Body of pancreas (tissue), 4 donors: ENCODE measurements at regions not wholly inside any gene's neighbourhood (a gene's known extent, or its start where the extent isn't known, plus 50 kb on each side); places are given as distances from the start of the nearest gene placed in this dataset.

Experiments used
- ATAC-seq: fragments of 150-250 bp; one replicate; pipeline ENCODE4 v1.9.1; 2016
- DNase-seq, 4 donors: peaks; one replicate each; pipeline ENCODE4 v3.0.0-alpha.2; 2019
- H3K27ac ChIP-seq, 4 donors: fragments of 200-600 bp; sonication (generic); 1 replicate in 3 of 4; 2 replicates in 1 of 4; pipeline versions ENCODE4 v1.5.1 to v1.6.1; 2016 to 2019; ENCODE audit warnings: mild to moderate bottlenecking in 1 of 4, mixed read lengths in 1 of 4, moderate library complexity in 1 of 4
- H3K27me3 ChIP-seq, 2 donors: fragments of 200-600 bp; sonication (generic); one replicate each; pipeline ENCODE4 v1.6.0; 2016; ENCODE audit warnings: mild to moderate bottlenecking in 1 of 2
- H3K36me3 ChIP-seq, 2 donors: fragments of 200-600 bp; sonication (generic); replicated peaks in 1 of 2; 2 replicates each; pipeline ENCODE4 v1.5.1; 2016; ENCODE audit warnings: low read depth in 2 of 2; ENCODE audit not compliant: insufficient read depth in 1 of 2
- H3K4me1 ChIP-seq: fragments of 200-600 bp; sonication (generic); one replicate; pipeline ENCODE4 v1.6.0; 2016
- H3K4me3 ChIP-seq, 2 donors: fragments of 200-600 bp; sonication (generic); 1 replicate in 1 of 2; 2 replicates in 1 of 2; pipeline ENCODE4 v1.5.1; 2016 to 2019
- H3K9me3 ChIP-seq, 3 donors: fragments of 200-600 bp; sonication (generic); 1 replicate in 2 of 3; 2 replicates in 1 of 3; pipeline ENCODE4 v1.5.1; 2016
- POLR2A ChIP-seq, 3 donors: fragments of 450-650 bp; IDR thresholded peaks; one replicate each; pipeline ENCODE4 v1.6.1; 2016; ENCODE audit warnings: antibody characterized with exemption in 3 of 3, mild to moderate bottlenecking in 2 of 3
- WGBS, 2 donors: methylation state at CpG; one replicate each; pipeline ENCODE4 v1.1.5; 2017; 5-methylcytosine and 5-hydroxymethylcytosine counted together
- intact Hi-C: fragments of 100-400 bp; cut with DNase I; formaldehyde crosslinking; loops from one replicate; pipeline ENCODE4 v1.15.1; 2023
- TF ChIP-seq, protein P1 (sequence below), 7 experiments: fragments of 450-650 bp in 4 of 7; fragments of 200-600 bp in 3 of 7; sonication (generic) in 3 of 7; IDR thresholded peaks; one replicate each; pipeline ENCODE4 v1.5.1; 2016 to 2019; ENCODE audit warnings: antibody characterized with exemption in 7 of 7

DNA sequence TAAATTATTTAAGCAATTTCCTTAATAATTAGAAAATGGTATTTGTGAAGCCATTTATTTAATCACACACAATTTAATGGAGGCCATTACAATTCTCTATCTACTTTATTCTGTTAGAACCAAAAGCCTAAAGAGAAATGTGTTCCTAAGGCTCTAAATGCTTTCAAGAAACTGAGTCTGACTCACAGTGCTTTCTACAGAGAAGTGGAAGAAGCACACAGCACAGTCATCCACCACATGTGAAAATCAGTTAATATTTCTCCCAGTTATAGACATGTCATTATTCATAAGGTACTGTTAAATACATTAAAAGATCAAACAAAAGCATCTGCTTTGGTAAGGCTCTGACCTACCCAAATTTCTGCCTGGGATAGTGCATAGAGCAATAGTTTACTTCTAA is 214.4 kb downstream of the ALDH8A1 start:
- H3K27ac ChIP-seq: no peak overlapping the region
- H3K4me1 ChIP-seq: no peaks in the 10 kb centered on the region
- H3K4me3 ChIP-seq: no peak overlapping the region
- TF ChIP-seq POLR2A (IDR thresholded peaks at IDR 0.05): no peak
- TF ChIP-seq, protein P1, sequence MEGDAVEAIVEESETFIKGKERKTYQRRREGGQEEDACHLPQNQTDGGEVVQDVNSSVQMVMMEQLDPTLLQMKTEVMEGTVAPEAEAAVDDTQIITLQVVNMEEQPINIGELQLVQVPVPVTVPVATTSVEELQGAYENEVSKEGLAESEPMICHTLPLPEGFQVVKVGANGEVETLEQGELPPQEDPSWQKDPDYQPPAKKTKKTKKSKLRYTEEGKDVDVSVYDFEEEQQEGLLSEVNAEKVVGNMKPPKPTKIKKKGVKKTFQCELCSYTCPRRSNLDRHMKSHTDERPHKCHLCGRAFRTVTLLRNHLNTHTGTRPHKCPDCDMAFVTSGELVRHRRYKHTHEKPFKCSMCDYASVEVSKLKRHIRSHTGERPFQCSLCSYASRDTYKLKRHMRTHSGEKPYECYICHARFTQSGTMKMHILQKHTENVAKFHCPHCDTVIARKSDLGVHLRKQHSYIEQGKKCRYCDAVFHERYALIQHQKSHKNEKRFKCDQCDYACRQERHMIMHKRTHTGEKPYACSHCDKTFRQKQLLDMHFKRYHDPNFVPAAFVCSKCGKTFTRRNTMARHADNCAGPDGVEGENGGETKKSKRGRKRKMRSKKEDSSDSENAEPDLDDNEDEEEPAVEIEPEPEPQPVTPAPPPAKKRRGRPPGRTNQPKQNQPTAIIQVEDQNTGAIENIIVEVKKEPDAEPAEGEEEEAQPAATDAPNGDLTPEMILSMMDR (IDR thresholded peaks at IDR 0.05): no peak
- H3K27me3 ChIP-seq: no peaks in the 10 kb centered on the region
- intact Hi-C loops: no loop called here
- ATAC-seq: no peak
- no peak for DNase-seq
- H3K9me3 ChIP-seq: no peaks in the 10 kb centered on the region
- no peaks in the 10 kb centered on the region for H3K36me3 ChIP-seq

DNA sequence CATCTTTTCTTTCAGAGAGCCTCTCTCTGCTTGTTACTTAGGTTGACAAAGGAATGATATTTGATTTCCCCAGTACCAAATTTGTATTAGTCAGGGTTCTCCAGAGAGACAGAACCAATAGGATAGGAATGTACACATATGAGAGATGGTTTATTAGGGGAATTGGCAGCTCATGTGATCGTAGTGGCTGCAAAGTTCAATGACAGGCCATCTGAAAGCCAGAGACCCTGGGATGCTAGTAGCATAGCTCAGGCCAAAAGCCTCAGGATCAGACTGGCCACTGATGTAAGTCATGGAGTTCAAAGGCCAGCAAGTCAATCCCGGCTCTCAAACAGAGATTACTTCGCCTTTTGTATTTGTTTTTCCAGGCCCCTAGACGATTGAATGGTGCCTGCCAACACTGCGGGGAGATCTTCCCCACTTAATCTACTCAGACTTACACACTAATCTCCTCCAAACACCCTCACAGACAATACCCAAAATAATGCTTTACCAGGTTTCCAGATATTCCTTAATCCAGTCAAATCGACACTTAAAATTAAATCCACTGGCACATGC is 215.5 kb downstream of the ALDH8A1 start:
- Histone ChIP-seq H3K36me3 (no peaks in the 10 kb centered on the region), H3K4me3 (no peak overlapping the region), H3K27me3 (no peaks in the 10 kb centered on the region), H3K9me3 (no peaks in the 10 kb centered on the region), H3K4me1 (no peaks in the 10 kb centered on the region), H3K27ac (no peak overlapping the region)
- intact Hi-C loops: no loop called here
- ATAC-seq (no peak), DNase-seq (no peak)
- no peak for TF ChIP-seq POLR2A (IDR thresholded peaks at IDR 0.05)
- TF ChIP-seq, protein P1 (IDR thresholded peaks at IDR 0.05): no peak
- 40 to 51% methylated on average over 6 of the region's 6 CpGs for WGBS, 2 donors

DNA sequence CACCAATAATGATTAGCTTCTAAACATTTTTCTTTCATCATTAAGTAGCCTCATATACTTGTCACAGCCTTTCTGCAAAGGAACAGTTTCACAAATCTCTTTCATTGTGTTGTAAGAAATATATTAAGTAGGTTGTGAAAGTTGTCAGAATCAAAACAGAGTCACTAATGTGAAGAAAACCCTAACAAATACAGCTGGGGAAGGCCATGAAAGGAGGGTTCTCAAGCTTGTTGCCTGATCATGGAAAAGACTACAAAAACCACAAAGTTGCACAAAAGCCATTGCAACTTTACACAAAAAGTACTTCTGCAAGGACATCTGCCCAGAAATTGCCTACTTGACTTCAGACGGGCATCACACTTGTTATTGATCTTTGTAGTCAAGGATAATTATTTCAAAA is 216.1 kb downstream of the ALDH8A1 start:
- H3K27me3 ChIP-seq: no peaks in the 10 kb centered on the region
- ATAC-seq: no peak

DNA sequence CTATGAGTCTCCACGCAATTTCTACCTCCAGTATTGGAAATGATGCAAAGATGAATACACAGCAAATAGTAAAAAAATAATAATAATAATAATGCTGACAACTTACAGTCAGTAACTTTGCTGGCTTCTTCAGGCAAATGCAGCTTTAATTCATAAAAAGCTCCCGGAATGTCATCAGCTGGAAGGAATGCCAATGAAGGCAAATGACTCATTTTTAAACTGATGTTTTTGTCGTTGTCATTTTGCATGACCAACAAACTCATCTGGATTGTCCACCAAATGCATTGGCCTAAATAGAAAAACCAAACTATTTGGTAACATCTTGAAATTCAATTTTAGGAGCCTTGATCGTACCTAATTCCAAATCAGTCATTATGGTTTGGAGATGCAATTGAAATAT is 217.1 kb downstream of the ALDH8A1 start:
- 73 to 75% methylated on average over 4 of the region's 4 CpGs for WGBS, 2 donors
- TF ChIP-seq POLR2A (IDR thresholded peaks at IDR 0.05): no peak
- TF ChIP-seq, protein P1 (IDR thresholded peaks at IDR 0.05): no peak
- intact Hi-C loops: no loop called here
- DNase-seq (no peak), ATAC-seq (no peak)
- no peak overlapping the region for H3K27ac ChIP-seq
- no peaks in the 10 kb centered on the region for H3K9me3 ChIP-seq
- H3K36me3 ChIP-seq: no peaks in the 10 kb centered on the region
- no peak overlapping the region for H3K4me3 ChIP-seq
- no peaks in the 10 kb centered on the region for H3K4me1 ChIP-seq
- H3K27me3 ChIP-seq: no peaks in the 10 kb centered on the region

More for the DNA sequence above, 216.1 kb downstream of the ALDH8A1 start:
- Histone ChIP-seq H3K36me3 (no peaks in the 10 kb centered on the region), H3K4me1 (no peaks in the 10 kb centered on the region), H3K4me3 (no peak overlapping the region), H3K27ac (no peak overlapping the region), H3K9me3 (no peaks in the 10 kb centered on the region)
- 83 to 90% methylated on average over 1 of the region's 1 CpG for WGBS, 2 donors
- DNase-seq: no peak
- TF ChIP-seq POLR2A (IDR thresholded peaks at IDR 0.05): no peak
- TF ChIP-seq, protein P1 (IDR thresholded peaks at IDR 0.05): no peak
- intact Hi-C loops: no loop called here

DNA sequence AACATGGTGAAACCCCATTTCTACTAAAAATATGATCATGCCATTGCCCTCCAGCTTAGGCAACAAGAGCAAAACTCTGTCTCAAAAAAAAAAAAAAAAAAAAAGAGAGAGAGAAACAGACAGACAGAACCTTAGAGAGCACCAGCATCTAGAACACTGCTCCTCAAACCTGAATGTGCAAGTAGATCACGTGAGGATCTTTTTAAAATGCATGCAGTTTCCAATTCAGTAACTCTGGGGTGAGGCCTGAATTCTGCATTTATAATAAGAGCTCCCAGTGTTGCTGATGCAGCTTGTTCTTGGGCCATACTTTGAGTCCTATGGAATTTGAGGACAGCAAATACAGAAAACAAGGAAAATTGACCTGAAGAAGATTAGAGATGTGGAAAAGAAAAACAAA is 218.3 kb downstream of the ALDH8A1 start:
- no peaks in the 10 kb centered on the region for H3K27me3 ChIP-seq
- no peak for DNase-seq
- WGBS, 2 donors: 94 to 100% methylated on average over 1 of the region's 1 CpG
- no peaks in the 10 kb centered on the region for H3K36me3 ChIP-seq
- ATAC-seq: no peak
- no peak overlapping the region for H3K4me3 ChIP-seq
- no peaks in the 10 kb centered on the region for H3K4me1 ChIP-seq
- H3K9me3 ChIP-seq: no peaks in the 10 kb centered on the region
- H3K27ac ChIP-seq: no peak overlapping the region
- no peak for TF ChIP-seq POLR2A (IDR thresholded peaks at IDR 0.05)
- TF ChIP-seq, protein P1 (IDR thresholded peaks at IDR 0.05): no peak
- intact Hi-C loops: no loop called here
